ENCODE measurements at regions not wholly inside any gene's neighbourhood (a gene's known extent, or its start where the extent isn't known, plus 50 kb on each side); places are given as distances from the start of the nearest gene placed in this dataset.

DNA sequence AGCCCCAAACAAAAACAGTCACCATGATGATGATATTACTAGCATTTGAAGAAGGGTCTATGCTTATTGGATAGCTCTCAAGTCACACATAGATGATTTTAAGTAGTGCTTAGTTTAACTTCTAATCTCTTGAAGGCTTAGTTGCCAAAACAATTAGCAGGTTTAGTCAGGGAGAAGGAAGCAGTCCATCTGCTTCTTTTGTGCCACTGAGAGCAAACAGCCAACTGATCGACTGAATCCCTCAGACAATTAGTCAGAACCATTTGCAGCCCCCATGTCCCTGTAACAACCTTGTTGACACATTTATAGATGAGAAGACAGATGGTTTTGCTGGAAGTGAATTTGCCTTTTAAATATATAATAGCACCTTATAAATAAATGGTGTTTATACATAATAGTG is 585.1 kb upstream of the SUCLG2 start:
- DNase-seq (ENCODE audit: low read depth): no peak
- H3K4me3 ChIP-seq (ENCODE audit: low read length): no peak overlapping the region
- TF ChIP-seq, protein P1, sequence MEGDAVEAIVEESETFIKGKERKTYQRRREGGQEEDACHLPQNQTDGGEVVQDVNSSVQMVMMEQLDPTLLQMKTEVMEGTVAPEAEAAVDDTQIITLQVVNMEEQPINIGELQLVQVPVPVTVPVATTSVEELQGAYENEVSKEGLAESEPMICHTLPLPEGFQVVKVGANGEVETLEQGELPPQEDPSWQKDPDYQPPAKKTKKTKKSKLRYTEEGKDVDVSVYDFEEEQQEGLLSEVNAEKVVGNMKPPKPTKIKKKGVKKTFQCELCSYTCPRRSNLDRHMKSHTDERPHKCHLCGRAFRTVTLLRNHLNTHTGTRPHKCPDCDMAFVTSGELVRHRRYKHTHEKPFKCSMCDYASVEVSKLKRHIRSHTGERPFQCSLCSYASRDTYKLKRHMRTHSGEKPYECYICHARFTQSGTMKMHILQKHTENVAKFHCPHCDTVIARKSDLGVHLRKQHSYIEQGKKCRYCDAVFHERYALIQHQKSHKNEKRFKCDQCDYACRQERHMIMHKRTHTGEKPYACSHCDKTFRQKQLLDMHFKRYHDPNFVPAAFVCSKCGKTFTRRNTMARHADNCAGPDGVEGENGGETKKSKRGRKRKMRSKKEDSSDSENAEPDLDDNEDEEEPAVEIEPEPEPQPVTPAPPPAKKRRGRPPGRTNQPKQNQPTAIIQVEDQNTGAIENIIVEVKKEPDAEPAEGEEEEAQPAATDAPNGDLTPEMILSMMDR (conservative IDR thresholded peaks at IDR 0.05; ENCODE audit: low read length): no peak

DNA sequence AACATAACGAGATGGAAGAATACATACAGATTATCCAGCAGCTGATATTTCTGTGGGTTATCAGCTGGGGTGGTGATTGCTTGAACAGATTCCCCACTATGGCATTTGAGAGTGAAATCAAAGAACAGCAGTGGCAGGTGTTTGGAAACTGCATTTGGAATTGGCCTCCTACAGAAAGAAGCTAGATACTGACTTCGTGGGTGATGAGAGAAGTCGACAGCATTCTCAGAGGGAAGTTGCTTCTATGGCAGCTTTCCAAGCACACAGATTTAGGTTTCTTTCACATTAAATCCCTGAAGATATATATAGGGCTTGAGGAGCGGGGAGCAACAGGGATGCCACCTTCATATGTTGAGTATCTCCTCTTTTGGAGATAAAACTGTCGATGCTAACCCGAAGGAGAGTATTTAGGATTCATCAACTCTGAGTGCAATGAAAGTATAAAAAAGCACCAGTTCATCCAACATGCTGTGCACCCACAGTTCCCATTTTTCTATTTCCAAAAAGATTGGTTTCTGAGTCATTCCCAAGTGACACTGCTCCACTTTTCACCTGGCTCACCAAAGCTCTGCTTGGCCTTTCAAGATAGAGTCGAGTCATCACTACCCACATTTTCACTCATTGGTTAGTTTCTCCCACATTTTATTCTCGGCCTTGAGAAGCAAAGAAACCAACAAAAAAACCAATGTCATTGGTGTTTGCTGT is 579.8 kb upstream of the SUCLG2 start:
- no peak overlapping the region for H3K4me3 ChIP-seq (ENCODE audit: low read length)
- TF ChIP-seq, protein P1 (conservative IDR thresholded peaks at IDR 0.05; ENCODE audit: low read length): no peak
- no peak for DNase-seq (ENCODE audit: low read depth)

DNA sequence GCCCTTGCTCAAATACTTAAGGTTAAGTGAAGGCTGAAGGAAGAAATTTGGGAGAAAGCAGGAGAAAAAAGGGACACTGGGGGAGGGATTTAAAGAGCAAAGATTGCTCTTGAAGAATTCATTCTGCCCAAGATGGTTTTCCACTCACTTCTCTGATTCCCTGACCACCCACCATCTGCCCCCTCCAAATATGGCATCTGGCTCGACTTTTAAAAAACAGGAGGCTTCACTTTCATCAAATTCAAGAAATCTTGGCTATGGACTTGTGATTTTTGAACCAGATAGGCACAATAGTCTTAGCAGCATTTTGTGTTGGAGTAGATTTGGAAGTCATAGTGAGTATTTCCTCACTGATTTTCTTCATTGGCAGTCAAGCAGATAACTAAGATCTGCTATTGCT is 574.4 kb upstream of the SUCLG2 start:
- no peak overlapping the region for H3K4me3 ChIP-seq (ENCODE audit: low read length)
- TF ChIP-seq, protein P1 (conservative IDR thresholded peaks at IDR 0.05; ENCODE audit: low read length): no peak
- DNase-seq (ENCODE audit: low read depth): no peak

DNA sequence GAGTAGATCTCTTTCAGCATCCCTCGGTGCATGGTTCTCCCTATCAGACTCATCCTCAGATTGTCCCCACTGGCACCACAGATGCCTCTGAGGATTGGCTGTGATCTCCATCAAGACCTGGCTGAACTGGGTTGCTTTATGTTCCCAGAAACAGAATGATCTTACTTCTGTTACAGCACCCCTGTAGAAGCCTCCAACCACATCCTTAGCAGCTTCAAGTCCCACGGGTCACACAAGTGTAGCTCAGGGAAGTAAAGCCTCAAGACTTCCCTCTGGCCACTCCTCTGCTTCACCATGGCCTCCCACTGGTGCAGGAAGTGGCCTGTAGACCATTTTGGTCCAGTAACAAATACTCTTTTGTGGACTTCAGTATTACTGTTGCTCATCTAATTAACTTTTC is 566.4 kb upstream of the SUCLG2 start:
- DNase-seq (ENCODE audit: low read depth): no peak
- H3K4me3 ChIP-seq (ENCODE audit: low read length): no peak overlapping the region
- TF ChIP-seq, protein P1 (conservative IDR thresholded peaks at IDR 0.05; ENCODE audit: low read length): no peak

DNA sequence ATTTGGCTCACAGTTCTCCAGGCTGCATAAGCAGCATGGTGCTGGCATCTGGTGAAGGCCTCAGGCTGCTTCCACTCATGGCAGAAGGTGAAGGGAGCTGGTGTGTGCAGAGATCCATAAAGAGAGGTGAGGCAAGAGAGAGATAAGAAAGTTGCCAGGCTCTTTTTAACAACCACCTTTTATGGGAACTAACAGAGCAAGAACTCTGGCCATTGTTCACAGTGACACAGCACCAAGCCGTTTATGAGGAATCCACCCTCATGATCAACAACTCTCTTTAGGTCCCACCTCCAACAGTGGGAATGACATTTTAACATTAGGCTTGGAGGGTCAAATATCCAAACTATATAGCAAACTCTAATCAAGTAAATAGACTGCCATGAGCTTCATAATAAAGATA is 557.2 kb upstream of the SUCLG2 start:
- no peak for DNase-seq (ENCODE audit: low read depth)
- no peak overlapping the region for H3K4me3 ChIP-seq (ENCODE audit: low read length)
- TF ChIP-seq, protein P1 (conservative IDR thresholded peaks at IDR 0.05; ENCODE audit: low read length): no peak

DNA sequence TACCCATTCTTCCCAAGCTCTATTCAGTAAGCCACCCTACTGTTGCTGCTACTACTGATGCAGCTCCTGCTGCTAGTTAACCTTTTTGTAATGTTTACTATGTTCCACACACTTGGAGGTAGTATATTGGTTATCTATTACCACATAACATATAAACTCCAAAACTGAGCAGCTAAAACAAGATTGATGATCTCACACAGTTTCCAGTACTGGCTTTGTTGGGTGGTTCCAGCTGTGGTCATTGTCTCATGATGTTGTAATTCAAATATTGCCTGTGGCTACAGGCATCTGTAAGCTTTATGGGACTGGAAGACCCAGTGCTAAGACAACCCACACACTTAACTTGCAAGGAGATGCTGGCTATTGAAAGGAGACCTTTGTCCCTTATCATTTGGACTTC is 556.2 kb upstream of the SUCLG2 start:
- DNase-seq (ENCODE audit: low read depth): no peak
- TF ChIP-seq, protein P1 (conservative IDR thresholded peaks at IDR 0.05; ENCODE audit: low read length): no peak
- H3K4me3 ChIP-seq (ENCODE audit: low read length): no peak overlapping the region

DNA sequence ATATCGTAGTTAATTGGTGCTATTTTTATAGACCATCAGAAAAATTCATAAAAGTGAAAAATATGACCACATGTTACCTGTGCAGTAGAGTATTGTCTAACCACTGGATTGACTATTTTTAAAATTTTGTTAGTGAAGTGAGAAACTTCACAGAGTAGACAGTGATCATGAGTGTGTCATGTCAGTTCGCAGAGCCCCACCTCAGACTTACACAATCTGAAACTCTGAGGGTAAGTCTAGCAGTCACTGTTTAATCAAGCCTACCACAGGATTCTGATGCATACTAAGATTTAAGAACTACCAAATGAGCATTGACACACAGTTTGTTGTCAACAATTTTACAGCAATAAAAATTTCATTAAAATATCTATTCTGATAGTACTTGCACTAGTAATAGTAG is 552.9 kb upstream of the SUCLG2 start:
- no peak for DNase-seq (ENCODE audit: low read depth)
- H3K4me3 ChIP-seq (ENCODE audit: low read length): no peak overlapping the region
- TF ChIP-seq, protein P1 (conservative IDR thresholded peaks at IDR 0.05; ENCODE audit: low read length): no peak
